TTC549 (cell line): ENCODE measurements at regions not wholly inside any gene's neighbourhood (a gene's known extent, or its start where the extent isn't known, plus 50 kb on each side); places are given as distances from the start of the nearest gene placed in this dataset.
A peak's percentile ranks its signal among the peaks of the same experiment; 100 is the strongest.

Experiments
- FAIRE-seq: peaks from 2 replicates; lab custom pipeline; 2012; peaks lifted over from hg19 to GRCh38; lab: Jason Lieb, UNC

- no peak for FAIRE-seq
Measured at GRCh38 chr2:180524499-180524898, 455.9 kb upstream of the UBE2E3 start.

DNA sequence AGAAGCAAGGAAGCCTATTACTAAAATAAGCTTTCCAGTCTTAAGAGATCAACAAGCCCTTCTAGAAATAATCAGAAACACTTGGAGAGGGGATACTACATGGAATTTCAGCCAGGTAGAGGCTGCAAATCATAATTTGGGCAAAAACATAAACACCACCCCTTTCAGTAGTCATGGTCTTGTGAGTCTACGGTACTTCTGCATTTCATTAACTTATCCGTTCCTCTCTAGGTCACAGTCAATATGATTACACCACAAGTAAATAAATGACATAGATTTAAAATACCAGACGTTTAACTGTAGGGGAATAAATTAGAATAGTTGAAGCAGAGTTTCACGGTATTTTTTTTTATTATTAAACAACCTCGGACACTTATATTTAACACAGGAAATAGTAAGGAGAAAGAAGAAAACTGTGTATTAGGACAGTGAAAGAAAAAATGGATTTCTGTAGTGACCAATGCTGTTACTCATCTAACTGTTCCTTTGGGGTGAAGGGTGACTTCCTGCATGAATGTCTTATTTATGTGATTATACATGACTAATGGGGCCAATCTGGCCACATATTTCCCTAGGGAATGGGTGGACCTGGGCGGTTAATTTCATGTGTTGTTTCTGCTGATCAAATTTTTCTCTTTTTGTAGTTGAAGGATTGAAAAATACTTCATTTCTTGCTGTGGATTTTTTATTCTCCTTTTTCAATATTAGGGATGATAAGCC is 456.6 kb upstream of the UBE2E3 start:
- no peak for FAIRE-seq

- no peak for FAIRE-seq
Measured at GRCh38 chr2:180520921-180521581, 459.4 kb upstream of the UBE2E3 start.

DNA sequence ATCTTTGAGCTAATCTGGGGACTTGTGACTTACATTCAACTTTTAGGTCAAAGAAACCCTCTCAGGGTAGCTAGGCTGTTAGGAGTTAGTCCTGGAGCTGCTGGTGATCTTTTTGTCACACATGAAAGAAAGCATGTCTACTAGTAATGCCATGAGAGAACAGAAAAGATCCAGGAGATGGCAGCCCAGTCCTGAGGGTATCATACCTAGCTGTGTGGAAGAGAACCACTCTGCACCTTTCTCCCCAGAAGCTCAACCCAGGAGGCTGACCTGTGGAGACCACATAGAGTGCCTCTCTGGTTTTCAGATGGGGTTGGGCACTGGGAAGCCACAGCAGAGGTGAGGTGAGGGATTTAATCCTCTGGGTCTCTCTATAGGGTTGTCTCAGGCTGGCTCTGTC is 460.2 kb upstream of the UBE2E3 start:
- FAIRE-seq: no peak

- FAIRE-seq: no peak
Measured at GRCh38 chr2:180519276-180519675, 461.1 kb upstream of the UBE2E3 start.

GRCh38 chr2:180516232-180516631 is 464.2 kb upstream of the UBE2E3 start:
- FAIRE-seq: no peak

DNA sequence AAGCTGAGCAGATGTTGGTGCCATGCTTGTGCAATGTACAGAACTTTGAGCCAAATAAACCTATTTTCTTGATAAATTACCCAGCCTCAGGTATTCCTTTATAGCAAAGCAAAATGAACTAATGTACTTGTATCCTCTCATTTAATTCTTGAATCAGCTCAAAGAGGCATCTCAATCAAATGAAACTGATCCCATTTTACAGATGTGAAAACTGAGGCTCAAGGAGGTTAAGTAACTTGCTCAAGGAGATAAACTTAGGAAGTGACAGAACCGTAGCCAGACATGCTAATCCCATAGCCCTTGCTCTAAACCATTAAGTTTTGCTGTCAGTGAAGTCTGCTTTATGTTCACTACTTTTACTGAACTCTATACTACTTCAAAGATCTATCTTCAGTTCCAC is 467.0 kb upstream of the UBE2E3 start:
- no peak for FAIRE-seq

DNA sequence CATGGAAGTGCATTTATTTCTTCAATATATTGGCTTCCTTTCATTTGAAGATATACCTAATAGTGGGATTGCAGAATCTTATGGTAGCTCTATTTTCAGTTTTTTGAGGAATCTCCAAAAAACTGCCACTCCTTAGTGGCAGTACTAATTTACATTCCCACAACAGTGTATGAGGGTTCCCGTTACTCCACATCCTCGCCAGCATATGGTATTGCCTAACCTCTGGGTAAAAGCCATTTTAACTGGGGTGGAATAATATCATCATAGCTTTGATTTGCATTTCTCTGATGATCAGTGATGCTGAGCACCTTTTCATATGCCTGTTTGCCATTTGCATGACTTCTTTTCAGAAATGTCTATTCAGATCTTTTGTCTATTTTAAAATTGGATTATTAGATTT is 471.9 kb upstream of the UBE2E3 start:
- no peak for FAIRE-seq

- peak; percentile 48 for FAIRE-seq
Measured at GRCh38 chr2:180507028-180507427, 473.4 kb upstream of the UBE2E3 start.

DNA sequence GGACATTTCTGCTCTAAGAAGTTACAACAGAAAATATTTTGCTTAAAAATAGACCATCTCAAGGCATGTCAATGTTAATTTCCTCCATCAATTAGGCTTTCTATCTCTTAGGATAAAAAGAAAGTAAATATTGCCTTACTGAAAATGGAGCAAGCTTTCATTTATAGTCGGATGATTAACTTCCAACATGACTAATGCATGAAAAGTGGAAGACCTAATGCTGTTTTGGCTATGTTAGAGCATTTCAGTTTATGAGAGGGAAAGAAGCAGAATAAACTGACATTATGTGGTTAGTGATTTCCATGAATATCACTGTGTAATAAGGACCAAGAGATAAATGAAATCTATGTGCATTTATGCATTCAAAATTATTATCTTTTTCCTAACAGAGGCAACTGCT is 475.2 kb upstream of the UBE2E3 start:
- FAIRE-seq: no peak

DNA sequence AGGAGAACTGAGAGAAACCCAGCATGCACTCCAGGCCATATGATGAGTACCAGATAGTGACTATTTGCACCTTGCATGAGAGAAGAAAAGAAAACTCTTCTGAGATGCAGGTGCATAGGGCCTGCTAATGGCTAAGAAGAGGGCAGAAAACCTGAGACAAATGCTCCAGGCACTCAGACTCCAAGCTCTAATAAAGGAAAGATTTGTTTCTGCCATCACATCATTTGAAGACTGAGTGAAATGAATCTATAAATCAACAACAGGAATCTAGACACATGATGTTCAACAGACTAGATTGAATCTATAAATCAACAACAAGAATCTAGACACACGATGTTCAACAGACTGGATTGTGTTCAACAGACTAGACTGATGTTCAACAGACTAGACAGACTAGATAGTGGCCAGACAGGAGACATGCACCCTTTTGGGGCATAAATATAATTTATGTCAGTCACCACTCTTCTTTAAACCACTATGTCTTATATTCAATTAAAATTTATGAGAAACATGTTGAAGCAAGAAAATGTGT is 482.7 kb upstream of the UBE2E3 start:
- FAIRE-seq: no peak

GRCh38 chr2:180495606-180496005 is 484.8 kb upstream of the UBE2E3 start:
- FAIRE-seq: no peak

- no peak for FAIRE-seq
Measured at GRCh38 chr2:180494286-180494685, 486.1 kb upstream of the UBE2E3 start.

GRCh38 chr2:180482696-180483095 is 475.6 kb upstream of the CWC22 start:
- no peak for FAIRE-seq

GRCh38 chr2:180481998-180482397 is 474.9 kb upstream of the CWC22 start:
- FAIRE-seq: no peak

DNA sequence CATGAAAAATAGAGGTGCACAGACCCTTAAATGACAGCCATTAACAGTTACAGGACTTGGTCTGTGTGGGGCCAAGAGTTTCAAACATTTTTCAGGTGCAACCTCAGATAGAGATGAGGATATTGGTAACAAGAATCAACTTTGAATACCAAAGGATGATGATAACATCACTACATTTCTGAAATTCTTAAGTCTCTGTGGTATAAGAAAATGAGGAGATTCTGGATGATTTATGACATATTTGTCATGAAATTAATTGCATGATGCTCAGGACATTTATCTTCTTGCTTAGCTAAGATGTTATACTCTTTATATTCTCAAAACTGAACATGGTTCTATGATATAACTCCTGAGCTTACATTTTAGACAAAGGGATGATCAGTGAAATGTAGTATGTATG is 471.8 kb upstream of the CWC22 start:
- FAIRE-seq: no peak

GRCh38 chr2:180474716-180475115 is 467.6 kb upstream of the CWC22 start:
- FAIRE-seq: no peak

DNA sequence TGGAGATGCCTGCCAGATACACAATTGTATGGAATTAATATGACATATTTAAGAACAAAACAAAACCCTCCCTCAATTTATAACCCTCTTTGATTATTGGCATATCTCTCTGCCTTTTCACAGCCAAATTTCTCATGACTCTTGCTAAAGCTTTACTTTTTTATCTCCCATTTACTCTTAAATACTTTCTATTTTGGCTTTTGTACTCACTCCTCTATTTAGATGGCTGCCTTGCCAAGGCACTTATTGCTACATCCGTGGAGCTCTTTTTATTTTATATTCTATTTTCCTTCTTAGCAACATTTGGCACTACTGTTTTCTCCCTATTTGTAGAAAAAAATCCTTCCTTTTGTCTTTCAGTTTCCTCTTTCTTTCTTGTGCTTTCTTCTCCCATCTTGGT is 466.4 kb upstream of the CWC22 start:
- FAIRE-seq: no peak

DNA sequence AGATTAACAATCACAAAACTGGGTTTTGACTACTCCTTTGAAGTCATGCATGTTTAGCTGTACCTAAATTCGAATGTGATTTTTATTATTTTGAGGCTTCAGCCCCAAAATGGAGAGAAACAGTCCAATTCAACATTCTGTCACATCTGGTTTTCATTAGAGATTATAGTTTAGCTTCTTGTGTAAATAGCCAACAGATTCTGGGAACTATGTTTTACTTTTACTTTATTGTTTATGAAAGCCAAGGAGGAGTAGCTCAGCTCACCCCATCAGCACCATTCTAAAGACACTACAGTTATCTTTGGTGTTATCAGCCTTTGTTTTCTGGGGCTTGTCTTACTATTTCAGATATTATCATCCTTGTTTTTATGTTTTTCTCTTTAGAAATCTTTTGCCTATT is 465.0 kb upstream of the CWC22 start:
- FAIRE-seq: no peak

DNA sequence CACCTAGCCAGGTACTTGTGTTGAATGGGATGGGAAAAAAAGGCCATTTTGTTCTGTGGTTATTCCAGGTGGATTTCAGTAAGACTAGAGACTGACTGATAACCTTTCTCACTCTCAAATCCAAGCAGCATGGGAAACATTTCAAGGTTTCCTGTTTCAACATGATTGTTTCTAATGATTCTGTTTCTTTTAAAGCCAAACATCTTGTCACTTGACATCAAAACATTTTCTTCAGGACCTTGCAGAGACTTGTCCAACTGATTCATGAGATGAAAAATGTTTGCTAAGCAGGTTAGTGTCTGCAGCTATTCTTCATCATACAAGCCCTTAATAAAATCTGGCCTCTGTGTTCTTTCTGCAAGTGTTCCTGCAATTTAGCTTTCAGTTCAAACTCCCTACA is 456.5 kb upstream of the CWC22 start:
- no peak for FAIRE-seq

- FAIRE-seq: no peak
Measured at GRCh38 chr2:180461761-180462160, 454.7 kb upstream of the CWC22 start.

DNA sequence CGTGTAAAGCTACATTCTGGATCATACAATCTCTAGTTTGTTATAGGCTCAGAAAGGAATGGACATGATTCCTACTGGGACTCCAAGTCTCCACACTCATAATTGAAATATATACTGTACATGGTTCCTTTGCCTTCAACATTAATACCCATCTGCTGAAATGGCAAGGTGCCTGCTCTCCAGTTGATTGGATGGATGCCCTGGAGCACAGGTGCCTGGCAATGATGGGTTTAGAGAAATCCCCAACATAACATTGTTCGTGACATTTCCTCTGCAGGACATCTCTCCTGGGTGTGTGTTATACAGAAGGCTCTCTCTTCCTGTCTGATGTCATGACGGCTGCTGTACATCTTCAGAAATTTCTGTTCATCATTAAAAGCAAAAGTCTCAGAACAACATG is 449.7 kb upstream of the CWC22 start:
- FAIRE-seq: no peak

- no peak for FAIRE-seq
Measured at GRCh38 chr2:180450841-180451240, 443.7 kb upstream of the CWC22 start.
